ENCODE measurements at regions not wholly inside any gene's neighbourhood (a gene's known extent, or its start where the extent isn't known, plus 50 kb on each side); places are given as distances from the start of the nearest gene placed in this dataset.

GRCh38 chr5:145497052-145497451 lies 338.1 kb downstream of the PRELID2 start:
- no peaks in the 10 kb centered on the region for H3K4me1 ChIP-seq (ENCODE audit: low read length)
- no peaks in the 10 kb centered on the region for H3K79me2 ChIP-seq (ENCODE audit: low read length)
- no peaks in the 10 kb centered on the region for H3K27me3 ChIP-seq (ENCODE audit: low read depth, low read length)
- H3K4me3 ChIP-seq (ENCODE audit: low read length): no peak overlapping the region
- no peaks in the 10 kb centered on the region for H4K20me1 ChIP-seq (ENCODE audit: insufficient read depth, low read length)
- no peak overlapping the region for H2AFZ ChIP-seq (ENCODE audit: low read depth, low read length)
- H3K36me3 ChIP-seq (replicated peaks; ENCODE audit: low read depth, low read length): no peaks in the 10 kb centered on the region
- no peak overlapping the region for H3K4me2 ChIP-seq (ENCODE audit: low read length)
- H3K27ac ChIP-seq (ENCODE audit: low read length): no peak overlapping the region
- H3K9me3 ChIP-seq (ENCODE audit: insufficient read depth, low read length): no peaks in the 10 kb centered on the region
- TF ChIP-seq EZH2phosphoT487 (IDR thresholded peaks at IDR 0.05; ENCODE audit: low read depth): no peak
- TF ChIP-seq, protein P1, sequence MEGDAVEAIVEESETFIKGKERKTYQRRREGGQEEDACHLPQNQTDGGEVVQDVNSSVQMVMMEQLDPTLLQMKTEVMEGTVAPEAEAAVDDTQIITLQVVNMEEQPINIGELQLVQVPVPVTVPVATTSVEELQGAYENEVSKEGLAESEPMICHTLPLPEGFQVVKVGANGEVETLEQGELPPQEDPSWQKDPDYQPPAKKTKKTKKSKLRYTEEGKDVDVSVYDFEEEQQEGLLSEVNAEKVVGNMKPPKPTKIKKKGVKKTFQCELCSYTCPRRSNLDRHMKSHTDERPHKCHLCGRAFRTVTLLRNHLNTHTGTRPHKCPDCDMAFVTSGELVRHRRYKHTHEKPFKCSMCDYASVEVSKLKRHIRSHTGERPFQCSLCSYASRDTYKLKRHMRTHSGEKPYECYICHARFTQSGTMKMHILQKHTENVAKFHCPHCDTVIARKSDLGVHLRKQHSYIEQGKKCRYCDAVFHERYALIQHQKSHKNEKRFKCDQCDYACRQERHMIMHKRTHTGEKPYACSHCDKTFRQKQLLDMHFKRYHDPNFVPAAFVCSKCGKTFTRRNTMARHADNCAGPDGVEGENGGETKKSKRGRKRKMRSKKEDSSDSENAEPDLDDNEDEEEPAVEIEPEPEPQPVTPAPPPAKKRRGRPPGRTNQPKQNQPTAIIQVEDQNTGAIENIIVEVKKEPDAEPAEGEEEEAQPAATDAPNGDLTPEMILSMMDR (IDR thresholded peaks at IDR 0.05; ENCODE audit: low read depth, low read length): no peak
- H3K9ac ChIP-seq (ENCODE audit: low read length): no peak overlapping the region

- Histone ChIP-seq H3K4me3 (ENCODE audit: low read length) (no peak overlapping the region), H4K20me1 (ENCODE audit: insufficient read depth, low read length) (no peaks in the 10 kb centered on the region)
These were observed 339.4 kb downstream of the PRELID2 start for GRCh38 chr5:145495741-145496140.

GRCh38 chr5:145495196-145495595 lies 339.9 kb downstream of the PRELID2 start:
- Histone ChIP-seq H4K20me1 (ENCODE audit: insufficient read depth, low read length) (no peaks in the 10 kb centered on the region), H3K27me3 (ENCODE audit: low read depth, low read length) (no peaks in the 10 kb centered on the region), H3K27ac (ENCODE audit: low read length) (no peak overlapping the region), H3K36me3 (replicated peaks; ENCODE audit: low read depth, low read length) (no peaks in the 10 kb centered on the region), H3K79me2 (ENCODE audit: low read length) (no peaks in the 10 kb centered on the region), H3K4me1 (ENCODE audit: low read length) (no peaks in the 10 kb centered on the region), H3K9ac (ENCODE audit: low read length) (no peak overlapping the region), H3K4me3 (ENCODE audit: low read length) (no peak overlapping the region), H3K4me2 (ENCODE audit: low read length) (no peak overlapping the region), H3K9me3 (ENCODE audit: insufficient read depth, low read length) (no peaks in the 10 kb centered on the region), H2AFZ (ENCODE audit: low read depth, low read length) (no peak overlapping the region)
- no peak for TF ChIP-seq EZH2phosphoT487 (IDR thresholded peaks at IDR 0.05; ENCODE audit: low read depth)
- TF ChIP-seq, protein P1 (IDR thresholded peaks at IDR 0.05; ENCODE audit: low read depth, low read length): no peak

More at GRCh38 chr5:145495741-145496140, 339.4 kb downstream of the PRELID2 start:
- H3K9ac ChIP-seq (ENCODE audit: low read length): no peak overlapping the region
- no peaks in the 10 kb centered on the region for H3K27me3 ChIP-seq (ENCODE audit: low read depth, low read length)
- TF ChIP-seq, protein P1 (IDR thresholded peaks at IDR 0.05; ENCODE audit: low read depth, low read length): no peak
- TF ChIP-seq EZH2phosphoT487 (IDR thresholded peaks at IDR 0.05; ENCODE audit: low read depth): no peak
- H3K36me3 ChIP-seq (replicated peaks; ENCODE audit: low read depth, low read length): no peaks in the 10 kb centered on the region
- H3K79me2 ChIP-seq (ENCODE audit: low read length): no peaks in the 10 kb centered on the region
- no peak overlapping the region for H3K27ac ChIP-seq (ENCODE audit: low read length)
- no peak overlapping the region for H3K4me2 ChIP-seq (ENCODE audit: low read length)
- H3K4me1 ChIP-seq (ENCODE audit: low read length): no peaks in the 10 kb centered on the region
- H3K9me3 ChIP-seq (ENCODE audit: insufficient read depth, low read length): no peaks in the 10 kb centered on the region
- H2AFZ ChIP-seq (ENCODE audit: low read depth, low read length): no peak overlapping the region

DNA sequence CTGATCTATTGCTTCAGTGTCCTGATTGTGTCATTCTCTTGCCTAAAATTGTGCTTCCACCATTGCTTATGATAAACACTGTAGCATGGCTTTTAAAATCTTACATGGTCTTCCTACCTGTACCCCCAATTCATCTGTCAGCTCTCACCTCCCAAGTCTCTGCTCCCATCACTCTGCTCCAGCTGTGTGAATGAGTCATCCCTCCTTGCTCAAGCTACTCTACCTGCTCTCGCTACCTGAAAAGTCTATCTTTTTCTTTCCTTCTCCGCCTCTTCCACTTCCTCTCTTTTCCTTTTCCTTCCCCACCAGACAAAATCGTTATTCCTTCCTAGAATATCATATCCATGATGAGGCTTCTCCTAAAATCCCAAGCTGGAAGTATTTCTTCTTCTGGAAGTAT lies 341.7 kb downstream of the PRELID2 start:
- no peak overlapping the region for H3K4me2 ChIP-seq (ENCODE audit: low read length)
- H3K27ac ChIP-seq (ENCODE audit: low read length): no peak overlapping the region
- H3K4me1 ChIP-seq (ENCODE audit: low read length): no peaks in the 10 kb centered on the region

More for the DNA sequence above, 341.7 kb downstream of the PRELID2 start:
- Histone ChIP-seq H3K9me3 (ENCODE audit: insufficient read depth, low read length) (no peaks in the 10 kb centered on the region), H3K36me3 (replicated peaks; ENCODE audit: low read depth, low read length) (no peaks in the 10 kb centered on the region), H4K20me1 (ENCODE audit: insufficient read depth, low read length) (no peaks in the 10 kb centered on the region), H3K27me3 (ENCODE audit: low read depth, low read length) (no peaks in the 10 kb centered on the region), H2AFZ (ENCODE audit: low read depth, low read length) (no peak overlapping the region), H3K9ac (ENCODE audit: low read length) (no peak overlapping the region), H3K79me2 (ENCODE audit: low read length) (no peaks in the 10 kb centered on the region), H3K4me3 (ENCODE audit: low read length) (no peak overlapping the region)
- TF ChIP-seq, protein P1 (IDR thresholded peaks at IDR 0.05; ENCODE audit: low read depth, low read length): no peak
- no peak for TF ChIP-seq EZH2phosphoT487 (IDR thresholded peaks at IDR 0.05; ENCODE audit: low read depth)
